ENCODE measurements at regions not wholly inside any gene's neighbourhood (a gene's known extent, or its start where the extent isn't known, plus 50 kb on each side); places are given as distances from the start of the nearest gene placed in this dataset.

GRCh38 chr7:124338861-124339260 lies 306.0 kb upstream of the TMEM229A start:
- no peak for TF ChIP-seq EZH2phosphoT487 (IDR thresholded peaks at IDR 0.05; ENCODE audit: insufficient read depth, low read depth)
- no peak for TF ChIP-seq EZH2 (IDR thresholded peaks at IDR 0.05; ENCODE audit: insufficient read depth, poor library complexity, severe bottlenecking)

All from GM23248 (cell line).